GM23338 (cell line): ENCODE measurements at regions not wholly inside any gene's neighbourhood (a gene's known extent, or its start where the extent isn't known, plus 50 kb on each side); places are given as distances from the start of the nearest gene placed in this dataset.

ENCODE experiments used
- ATAC-seq: fragments of 200-7000 bp; cut with Tn5 transposase; 3 replicates; pipeline ENCODE4 v1.9.1; 2020
- DNase-seq: peaks from one replicate; pipeline ENCODE4 v3.0.0-alpha.2; 2015; ENCODE audit warnings: low spot score
- H2AFZ ChIP-seq: fragments of 200-600 bp; sonication (generic); 2 replicates; pipeline ENCODE4 v1.8.0; 2016; ENCODE audit warnings: antibody characterized with exemption, mild to moderate bottlenecking, moderate library complexity
- H3F3A ChIP-seq: fragments of 200-600 bp; sonication (generic); replicated peaks from 2 replicates; pipeline ENCODE4 v1.8.0; 2017; ENCODE audit warnings: antibody characterized with exemption, mixed run types, low read depth
- H3K27ac ChIP-seq: fragments of 200-600 bp; sonication (generic); 2 replicates; pipeline ENCODE4 v1.6.1; 2016; ENCODE audit warnings: low read depth
- H3K27me3 ChIP-seq: fragments of 200-600 bp; sonication (generic); 2 replicates; pipeline ENCODE4 v1.8.0; 2016; ENCODE audit warnings: mild to moderate bottlenecking, mixed run types, moderate library complexity; ENCODE audit not compliant: insufficient read depth
- H3K36me3 ChIP-seq: fragments of 200-600 bp; sonication (generic); 2 replicates; pipeline ENCODE4 v1.8.0; 2016; ENCODE audit warnings: mild to moderate bottlenecking; ENCODE audit not compliant: insufficient read depth
- H3K4me1 ChIP-seq: fragments of 200-600 bp; sonication (generic); 2 replicates; pipeline ENCODE4 v1.8.0; 2016; ENCODE audit warnings: mild to moderate bottlenecking, moderate library complexity; ENCODE audit not compliant: insufficient read depth
- H3K4me2 ChIP-seq: fragments of 200-600 bp; sonication (generic); 2 replicates; pipeline ENCODE4 v1.7.1; 2017; ENCODE audit warnings: mixed run types
- H3K4me3 ChIP-seq: fragments of 200-600 bp; sonication (generic); 2 replicates; pipeline ENCODE4 v1.6.1; 2016; ENCODE audit warnings: mixed run types
- H3K79me2 ChIP-seq: fragments of 200-600 bp; sonication (generic); replicated peaks from 2 replicates; pipeline ENCODE4 v1.8.0; 2017; ENCODE audit warnings: mild to moderate bottlenecking; ENCODE audit not compliant: insufficient read depth
- H3K9me2 ChIP-seq: fragments of 200-600 bp; sonication (generic); 2 replicates; pipeline ENCODE4 v1.8.0; 2017; ENCODE audit not compliant: insufficient read depth
- H4K20me1 ChIP-seq: fragments of 200-600 bp; sonication (generic); replicated peaks from 2 replicates; pipeline ENCODE4 v1.8.0; 2017; ENCODE audit warnings: mild to moderate bottlenecking; ENCODE audit not compliant: insufficient read depth
- H3K27ac Mint-ChIP-seq: 2 replicates; pipeline ENCODE4 v1.8.0; 2020; ENCODE audit warnings: inconsistent platforms, mild to moderate bottlenecking, moderate library complexity, mixed read lengths
- H3K27me3 Mint-ChIP-seq: 3 replicates; pipeline ENCODE4 v1.8.0; 2022; ENCODE audit warnings: low read depth, mild to moderate bottlenecking, moderate library complexity, mixed read lengths, inconsistent platforms; ENCODE audit not compliant: insufficient read depth, poor library complexity
- H3K36me3 Mint-ChIP-seq: 3 replicates; pipeline ENCODE4 v1.8.0; 2021; ENCODE audit warnings: low read depth, mild to moderate bottlenecking, inconsistent platforms, moderate library complexity, mixed read lengths
- H3K4me1 Mint-ChIP-seq: 3 replicates; pipeline ENCODE4 v1.8.0; 2020; ENCODE audit warnings: mild to moderate bottlenecking, inconsistent platforms, mixed read lengths
- H3K4me3 Mint-ChIP-seq: 3 replicates; pipeline ENCODE4 v1.8.0; 2021; ENCODE audit warnings: moderate library complexity, mild to moderate bottlenecking, inconsistent platforms, mixed read lengths
- H3K9me3 Mint-ChIP-seq: 3 replicates; pipeline ENCODE4 v1.8.0; 2020; ENCODE audit warnings: moderate library complexity, mild to moderate bottlenecking, inconsistent platforms, mixed read lengths
- EZH2phosphoT487 ChIP-seq: fragments of 200-600 bp; sonication (generic); IDR thresholded peaks from one replicate; pipeline ENCODE4 v1.8.1; 2018; ENCODE audit warnings: antibody characterized with exemption; ENCODE audit not compliant: unreplicated experiment
- NANOG ChIP-seq: IDR thresholded peaks from 2 replicates; pipeline ENCODE4 v1.6.1; 2016; ENCODE audit warnings: antibody characterized with exemption, borderline replicate concordance
- ZNF114 ChIP-seq: fragments of 250-450 bp; sonication (Bioruptor Pico); IDR thresholded peaks from 2 replicates; pipeline ENCODE4 v1.5.0; 2020; ENCODE audit warnings: mild to moderate bottlenecking, moderate library complexity
- ZNF331 ChIP-seq: fragments of 250-450 bp; sonication (Bioruptor Pico); IDR thresholded peaks from 2 replicates; pipeline ENCODE4 v1.5.0; 2020; ENCODE audit warnings: low read depth, mild to moderate bottlenecking, moderate library complexity
- ZNF462 ChIP-seq: fragments of 250-450 bp; sonication (Bioruptor Pico); IDR thresholded peaks from 2 replicates; pipeline ENCODE4 v1.5.0; 2020; ENCODE audit warnings: mild to moderate bottlenecking, moderate library complexity
- TF ChIP-seq, protein P1 (sequence below): IDR thresholded peaks from one replicate; pipeline ENCODE4 v1.6.1; 2018; ENCODE audit warnings: antibody characterized with exemption; ENCODE audit not compliant: unreplicated experiment
- TF ChIP-seq, protein P2 (sequence below), 2 experiments: fragments of 200-600 bp in 1 of 2; sonication (generic) in 1 of 2; conservative IDR thresholded peaks; 2 replicates each; pipeline versions ENCODE4 v1.5.1 to v1.6.1; 2016 to 2017; ENCODE audit warnings: antibody characterized with exemption in 2 of 2, low read depth in 2 of 2, mild to moderate bottlenecking in 2 of 2, moderate library complexity in 1 of 2

- TF ChIP-seq, protein P1, sequence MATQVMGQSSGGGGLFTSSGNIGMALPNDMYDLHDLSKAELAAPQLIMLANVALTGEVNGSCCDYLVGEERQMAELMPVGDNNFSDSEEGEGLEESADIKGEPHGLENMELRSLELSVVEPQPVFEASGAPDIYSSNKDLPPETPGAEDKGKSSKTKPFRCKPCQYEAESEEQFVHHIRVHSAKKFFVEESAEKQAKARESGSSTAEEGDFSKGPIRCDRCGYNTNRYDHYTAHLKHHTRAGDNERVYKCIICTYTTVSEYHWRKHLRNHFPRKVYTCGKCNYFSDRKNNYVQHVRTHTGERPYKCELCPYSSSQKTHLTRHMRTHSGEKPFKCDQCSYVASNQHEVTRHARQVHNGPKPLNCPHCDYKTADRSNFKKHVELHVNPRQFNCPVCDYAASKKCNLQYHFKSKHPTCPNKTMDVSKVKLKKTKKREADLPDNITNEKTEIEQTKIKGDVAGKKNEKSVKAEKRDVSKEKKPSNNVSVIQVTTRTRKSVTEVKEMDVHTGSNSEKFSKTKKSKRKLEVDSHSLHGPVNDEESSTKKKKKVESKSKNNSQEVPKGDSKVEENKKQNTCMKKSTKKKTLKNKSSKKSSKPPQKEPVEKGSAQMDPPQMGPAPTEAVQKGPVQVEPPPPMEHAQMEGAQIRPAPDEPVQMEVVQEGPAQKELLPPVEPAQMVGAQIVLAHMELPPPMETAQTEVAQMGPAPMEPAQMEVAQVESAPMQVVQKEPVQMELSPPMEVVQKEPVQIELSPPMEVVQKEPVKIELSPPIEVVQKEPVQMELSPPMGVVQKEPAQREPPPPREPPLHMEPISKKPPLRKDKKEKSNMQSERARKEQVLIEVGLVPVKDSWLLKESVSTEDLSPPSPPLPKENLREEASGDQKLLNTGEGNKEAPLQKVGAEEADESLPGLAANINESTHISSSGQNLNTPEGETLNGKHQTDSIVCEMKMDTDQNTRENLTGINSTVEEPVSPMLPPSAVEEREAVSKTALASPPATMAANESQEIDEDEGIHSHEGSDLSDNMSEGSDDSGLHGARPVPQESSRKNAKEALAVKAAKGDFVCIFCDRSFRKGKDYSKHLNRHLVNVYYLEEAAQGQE = no peak
- no peak for TF ChIP-seq EZH2phosphoT487
Observed at GRCh38 chr2:2565671-2566070, 234.6 kb upstream of the MYT1L start (continued).

DNA sequence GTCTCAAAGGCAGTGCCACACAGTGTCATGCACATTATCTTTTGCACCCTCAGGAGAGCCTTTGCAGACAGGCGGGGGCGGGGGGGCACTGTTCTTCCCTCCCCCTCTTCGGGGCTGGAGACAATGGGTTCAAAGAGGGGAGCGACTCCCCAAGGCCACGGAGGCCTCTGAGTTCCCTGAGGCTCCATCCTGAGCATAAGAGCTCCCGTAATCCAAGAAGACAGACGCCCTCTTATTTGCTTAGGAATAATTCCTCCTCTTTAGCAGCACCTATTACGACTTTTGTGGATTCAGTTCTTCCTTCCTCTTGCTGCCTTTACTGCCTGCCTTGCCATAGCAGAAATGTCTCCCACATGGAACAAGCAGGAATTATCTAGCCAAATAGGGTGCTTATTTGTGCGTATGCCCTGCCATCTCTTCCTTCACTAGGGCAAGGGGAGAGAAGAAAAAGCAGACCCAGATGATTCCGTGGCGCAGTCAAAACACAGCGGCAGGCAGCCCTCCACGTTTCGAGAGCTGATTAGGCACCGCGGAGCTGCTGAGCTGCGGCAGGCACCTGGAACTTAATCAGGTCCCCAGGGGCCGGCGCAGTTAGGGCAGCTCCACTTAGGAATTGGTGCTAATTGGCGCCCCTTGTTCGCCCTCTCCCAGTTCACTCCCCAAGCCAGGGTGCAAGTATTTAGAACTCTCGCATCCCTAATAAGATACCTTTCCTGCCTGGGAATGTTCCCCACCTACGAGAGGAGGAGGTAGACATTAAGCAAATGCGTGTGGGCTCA, 233.4 kb upstream of the MYT1L start:
- Histone ChIP-seq H4K20me1 (no peaks in the 10 kb centered on the region), H3K36me3 (no peaks in the 10 kb centered on the region), H3K79me2 (no peaks in the 10 kb centered on the region), H3F3A (no peaks in the 10 kb centered on the region), H3K4me3 (no peak overlapping the region), H3K4me2 (0 out of 2 replicates have a peak overlapping the region, but pooled peaks have one; percentile 26), H3K27me3 (no peaks in the 10 kb centered on the region), H3K4me1 (no peaks in the 10 kb centered on the region), H3K27ac (no peak overlapping the region), H3K9me2 (no peaks in the 10 kb centered on the region), H2AFZ (peak overlapping the region; percentile 94)
- Mint-ChIP-seq H3K27ac (no peak overlapping the region; the same call in 1 of the 2 replicates), H3K9me3 (no peaks in the 10 kb centered on the region), H3K4me1 (peaks cover 19% of the 10 kb centered on the region), H3K4me3 (no peak overlapping the region), H3K27me3 (peaks cover 8% of the 10 kb centered on the region), H3K36me3 (no peaks in the 10 kb centered on the region)
- peak; percentile 46 for DNase-seq
- peak; percentile 74 for ATAC-seq
- no peak for TF ChIP-seq ZNF331 (CRISPR knock-in tag)
- TF ChIP-seq ZNF462 = no peak
- TF ChIP-seq, protein P2, sequence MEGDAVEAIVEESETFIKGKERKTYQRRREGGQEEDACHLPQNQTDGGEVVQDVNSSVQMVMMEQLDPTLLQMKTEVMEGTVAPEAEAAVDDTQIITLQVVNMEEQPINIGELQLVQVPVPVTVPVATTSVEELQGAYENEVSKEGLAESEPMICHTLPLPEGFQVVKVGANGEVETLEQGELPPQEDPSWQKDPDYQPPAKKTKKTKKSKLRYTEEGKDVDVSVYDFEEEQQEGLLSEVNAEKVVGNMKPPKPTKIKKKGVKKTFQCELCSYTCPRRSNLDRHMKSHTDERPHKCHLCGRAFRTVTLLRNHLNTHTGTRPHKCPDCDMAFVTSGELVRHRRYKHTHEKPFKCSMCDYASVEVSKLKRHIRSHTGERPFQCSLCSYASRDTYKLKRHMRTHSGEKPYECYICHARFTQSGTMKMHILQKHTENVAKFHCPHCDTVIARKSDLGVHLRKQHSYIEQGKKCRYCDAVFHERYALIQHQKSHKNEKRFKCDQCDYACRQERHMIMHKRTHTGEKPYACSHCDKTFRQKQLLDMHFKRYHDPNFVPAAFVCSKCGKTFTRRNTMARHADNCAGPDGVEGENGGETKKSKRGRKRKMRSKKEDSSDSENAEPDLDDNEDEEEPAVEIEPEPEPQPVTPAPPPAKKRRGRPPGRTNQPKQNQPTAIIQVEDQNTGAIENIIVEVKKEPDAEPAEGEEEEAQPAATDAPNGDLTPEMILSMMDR (conservative IDR thresholded peaks at IDR 0.05; ENCODE audit: low read depth in 2 of 2) = no peak
- TF ChIP-seq NANOG = no peak
- no peak for TF ChIP-seq ZNF114
